ENCODE measurements at regions not wholly inside any gene's neighbourhood (a gene's known extent, or its start where the extent isn't known, plus 50 kb on each side); places are given as distances from the start of the nearest gene placed in this dataset.

- no peak for DNase-seq
- Mint-ChIP-seq H3K9me3 (no peaks in the 10 kb centered on the region), H3K36me3 (ENCODE audit: low read depth) (no peaks in the 10 kb centered on the region), H3K27me3 (ENCODE audit: insufficient read depth) (no peaks in the 10 kb centered on the region), H3K4me1 (no peaks in the 10 kb centered on the region), H3K4me3 (no peak overlapping the region), H3K27ac (no peak overlapping the region)
- no peaks in the 10 kb centered on the region for H3K27me3 ChIP-seq (ENCODE audit: control insufficient read depth, insufficient read depth, low read length, poor library complexity, severe bottlenecking)
- WGBS, 2 experiments (ENCODE audit: insufficient coverage in 1 of 2, insufficient read length in 1 of 2): 86 to 90% methylated on average over 2 of the region's 2 CpGs
- no peaks in the 10 kb centered on the region for H3K4me1 ChIP-seq (ENCODE audit: control insufficient read depth, insufficient read depth, low read length)
- no peak overlapping the region for H3K27ac ChIP-seq (ENCODE audit: low read depth, low read length)
- TF ChIP-seq CTCF (conservative IDR thresholded peaks at IDR 0.05): no peak
- H3K9me3 ChIP-seq (ENCODE audit: control insufficient read depth, low read length): no peaks in the 10 kb centered on the region
- no peak overlapping the region for H3K9ac ChIP-seq (ENCODE audit: extremely low read depth, low read length, poor library complexity, severe bottlenecking)
- H3K4me3 ChIP-seq (ENCODE audit: low read length): no peak overlapping the region
- no peaks in the 10 kb centered on the region for H3K36me3 ChIP-seq (ENCODE audit: control insufficient read depth, insufficient read depth, low read length)
These were observed 584.8 kb downstream of the HINT1 start for GRCh38 chr5:130580264-130580663.

DNA sequence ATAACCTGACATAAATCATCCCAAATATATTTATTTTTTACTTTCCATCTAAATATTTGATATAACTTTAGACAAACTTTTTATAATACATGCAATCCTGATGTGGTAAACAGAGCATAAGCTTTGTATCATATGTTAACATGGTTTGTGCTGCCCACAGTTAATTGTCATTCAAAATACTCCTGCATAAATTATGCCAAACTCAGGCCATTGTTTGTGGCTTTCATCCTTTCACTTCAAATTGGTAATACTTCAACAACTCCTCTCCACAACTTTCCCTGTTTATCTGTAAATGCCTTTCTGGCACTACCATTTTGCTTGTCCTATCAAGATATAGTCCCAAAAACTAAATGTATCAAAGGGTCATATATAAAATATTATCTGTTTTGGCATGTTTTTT lies 586.7 kb downstream of the HINT1 start:
- Mint-ChIP-seq H3K36me3 (ENCODE audit: low read depth) (no peaks in the 10 kb centered on the region), H3K27ac (no peak overlapping the region), H3K27me3 (ENCODE audit: insufficient read depth) (no peaks in the 10 kb centered on the region), H3K9me3 (no peaks in the 10 kb centered on the region), H3K4me3 (no peak overlapping the region), H3K4me1 (no peaks in the 10 kb centered on the region)
- no peak overlapping the region for H3K9ac ChIP-seq (ENCODE audit: extremely low read depth, low read length, poor library complexity, severe bottlenecking)
- no peak overlapping the region for H3K27ac ChIP-seq (ENCODE audit: low read depth, low read length)
- no peak overlapping the region for H3K4me3 ChIP-seq (ENCODE audit: low read length)
- no peaks in the 10 kb centered on the region for H3K9me3 ChIP-seq (ENCODE audit: control insufficient read depth, low read length)
- no peaks in the 10 kb centered on the region for H3K27me3 ChIP-seq (ENCODE audit: control insufficient read depth, insufficient read depth, low read length, poor library complexity, severe bottlenecking)
- no peaks in the 10 kb centered on the region for H3K36me3 ChIP-seq (ENCODE audit: control insufficient read depth, insufficient read depth, low read length)
- H3K4me1 ChIP-seq (ENCODE audit: control insufficient read depth, insufficient read depth, low read length): no peaks in the 10 kb centered on the region
- no peak for DNase-seq
- TF ChIP-seq CTCF (conservative IDR thresholded peaks at IDR 0.05): no peak

DNA sequence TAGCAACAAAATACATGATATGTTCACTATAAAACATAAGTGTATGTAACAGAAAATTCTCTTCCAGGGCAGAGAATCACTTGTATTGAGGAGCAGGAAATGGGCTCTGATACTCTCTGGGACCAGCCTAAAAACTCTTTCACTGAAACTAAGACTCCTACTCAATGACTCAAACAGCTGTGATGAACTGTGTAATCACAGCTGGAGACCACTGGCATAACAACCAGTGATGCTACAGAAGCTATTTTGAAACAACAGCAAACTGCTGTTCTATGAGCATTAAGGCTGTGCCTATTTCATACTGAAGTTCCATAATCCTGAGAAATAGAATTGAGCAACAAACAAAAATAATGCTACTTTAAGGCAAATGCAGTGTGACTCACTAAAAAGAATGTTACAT lies 594.0 kb downstream of the HINT1 start:
- H3K4me3 Mint-ChIP-seq: no peak overlapping the region

More for the DNA sequence above, 594.0 kb downstream of the HINT1 start:
- no peaks in the 10 kb centered on the region for H3K36me3 ChIP-seq (ENCODE audit: control insufficient read depth, insufficient read depth, low read length)
- no peak overlapping the region for H3K4me3 ChIP-seq (ENCODE audit: low read length)
- Mint-ChIP-seq H3K27me3 (ENCODE audit: insufficient read depth) (no peaks in the 10 kb centered on the region), H3K9me3 (peaks cover 2% of the 10 kb centered on the region), H3K27ac (no peak overlapping the region), H3K4me1 (no peaks in the 10 kb centered on the region), H3K36me3 (ENCODE audit: low read depth) (no peaks in the 10 kb centered on the region)
- H3K4me1 ChIP-seq (ENCODE audit: control insufficient read depth, insufficient read depth, low read length): no peaks in the 10 kb centered on the region
- H3K9me3 ChIP-seq (ENCODE audit: control insufficient read depth, low read length): no peaks in the 10 kb centered on the region
- no peak for TF ChIP-seq CTCF (conservative IDR thresholded peaks at IDR 0.05)
- no peaks in the 10 kb centered on the region for H3K27me3 ChIP-seq (ENCODE audit: control insufficient read depth, insufficient read depth, low read length, poor library complexity, severe bottlenecking)
- DNase-seq: no peak
- no peak overlapping the region for H3K9ac ChIP-seq (ENCODE audit: extremely low read depth, low read length, poor library complexity, severe bottlenecking)
- H3K27ac ChIP-seq (ENCODE audit: low read depth, low read length): no peak overlapping the region

Measured in endodermal cell (in vitro differentiated cells).